Astrocyte of the spinal cord (primary cell): ENCODE measurements at regions not wholly inside any gene's neighbourhood (a gene's known extent, or its start where the extent isn't known, plus 50 kb on each side); places are given as distances from the start of the nearest gene placed in this dataset.

Source experiments
- DNase-seq: peaks from one replicate; pipeline ENCODE4 v3.0.0; 2011; ENCODE audit warnings: low read depth, low spot score
- H3K4me3 ChIP-seq: 2 replicates; pipeline ENCODE4 v1.5.1; 2011; ENCODE audit warnings: low read depth, mild to moderate bottlenecking, low read length, moderate library complexity
- in situ Hi-C: cut with HindIII; loops from 2 replicates; pipeline ENCODE4 v1.10.0; 2017; ENCODE audit warnings: low sequenced_read_pairs
- TF ChIP-seq, protein P1 (sequence below): IDR thresholded peaks from 2 replicates; pipeline ENCODE4 v1.5.1; 2012; ENCODE audit warnings: low read depth, mild to moderate bottlenecking, low read length, inconsistent platforms

- no peak for DNase-seq
- TF ChIP-seq, protein P1, sequence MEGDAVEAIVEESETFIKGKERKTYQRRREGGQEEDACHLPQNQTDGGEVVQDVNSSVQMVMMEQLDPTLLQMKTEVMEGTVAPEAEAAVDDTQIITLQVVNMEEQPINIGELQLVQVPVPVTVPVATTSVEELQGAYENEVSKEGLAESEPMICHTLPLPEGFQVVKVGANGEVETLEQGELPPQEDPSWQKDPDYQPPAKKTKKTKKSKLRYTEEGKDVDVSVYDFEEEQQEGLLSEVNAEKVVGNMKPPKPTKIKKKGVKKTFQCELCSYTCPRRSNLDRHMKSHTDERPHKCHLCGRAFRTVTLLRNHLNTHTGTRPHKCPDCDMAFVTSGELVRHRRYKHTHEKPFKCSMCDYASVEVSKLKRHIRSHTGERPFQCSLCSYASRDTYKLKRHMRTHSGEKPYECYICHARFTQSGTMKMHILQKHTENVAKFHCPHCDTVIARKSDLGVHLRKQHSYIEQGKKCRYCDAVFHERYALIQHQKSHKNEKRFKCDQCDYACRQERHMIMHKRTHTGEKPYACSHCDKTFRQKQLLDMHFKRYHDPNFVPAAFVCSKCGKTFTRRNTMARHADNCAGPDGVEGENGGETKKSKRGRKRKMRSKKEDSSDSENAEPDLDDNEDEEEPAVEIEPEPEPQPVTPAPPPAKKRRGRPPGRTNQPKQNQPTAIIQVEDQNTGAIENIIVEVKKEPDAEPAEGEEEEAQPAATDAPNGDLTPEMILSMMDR, result no peak
- no peak overlapping the region for H3K4me3 ChIP-seq
- in situ Hi-C loops, result no loop called here
Observed at GRCh38 chr4:160831165-160831922, 1332.5 kb downstream of the FSTL5 start.

GRCh38 chr4:160835789-160836188, 1328.0 kb downstream of the FSTL5 start:
- TF ChIP-seq, protein P1, result no peak
- in situ Hi-C loops, result no loop called here
- no peak overlapping the region for H3K4me3 ChIP-seq
- DNase-seq, result no peak

- TF ChIP-seq, protein P1, result no peak
- no peak overlapping the region for H3K4me3 ChIP-seq
- in situ Hi-C loops, result no loop called here
- no peak for DNase-seq
Observed at GRCh38 chr4:160836431-160836830, 1327.4 kb downstream of the FSTL5 start.

- H3K4me3 ChIP-seq, result no peak overlapping the region
- TF ChIP-seq, protein P1, result no peak
- DNase-seq, result peak; percentile 14
- in situ Hi-C loops, result no loop called here
Observed at GRCh38 chr4:160846121-160846520, 1317.7 kb downstream of the FSTL5 start.

- H3K4me3 ChIP-seq, result no peak overlapping the region
- DNase-seq, result no peak
- TF ChIP-seq, protein P1, result no peak
- in situ Hi-C loops, result no loop called here
Observed at GRCh38 chr4:160847228-160847627, 1316.6 kb downstream of the FSTL5 start.

DNA sequence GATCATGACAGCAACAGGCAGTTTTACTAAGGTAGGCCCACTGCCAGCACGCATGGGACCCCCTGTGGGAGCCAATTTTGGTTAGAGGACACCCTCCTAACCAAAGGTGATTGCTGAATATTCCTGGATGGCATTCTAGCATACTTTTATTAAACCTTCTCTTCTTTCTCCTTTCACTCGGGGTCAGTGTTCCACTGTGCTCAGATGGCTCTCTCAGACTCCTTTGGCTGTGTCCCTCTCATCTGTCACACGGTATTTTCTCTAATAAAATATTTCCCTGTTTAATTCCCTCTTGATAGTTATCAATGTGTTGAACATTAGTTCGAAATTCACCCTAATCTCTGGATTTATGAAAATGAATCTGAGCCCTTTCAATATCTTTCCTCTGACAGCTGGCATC, 1315.3 kb downstream of the FSTL5 start:
- in situ Hi-C loops, result no loop called here
- DNase-seq, result no peak
- no peak overlapping the region for H3K4me3 ChIP-seq
- TF ChIP-seq, protein P1, result no peak
